Kidney glomerular epithelial cell (primary cell): ENCODE measurements at regions not wholly inside any gene's neighbourhood (a gene's known extent, or its start where the extent isn't known, plus 50 kb on each side); places are given as distances from the start of the nearest gene placed in this dataset.

Experiments
- DNase-seq: peaks from one replicate; lab custom pipeline; 2025; lab: John Stamatoyannopoulos, UW

- DNase-seq, result no peak
Observed at GRCh38 chr1:57799490-57800115, 375.7 kb upstream of the DAB1 start.

GRCh38 chr1:57798543-57798942 is 374.7 kb upstream of the DAB1 start:
- DNase-seq, result no peak

GRCh38 chr1:57797084-57797483 is 373.2 kb upstream of the DAB1 start:
- no peak for DNase-seq

GRCh38 chr1:57796616-57797015 is 372.8 kb upstream of the DAB1 start:
- peak; percentile 45 for DNase-seq

- DNase-seq, result no peak
Observed at GRCh38 chr1:57795886-57796285, 372.0 kb upstream of the DAB1 start.

- DNase-seq, result no peak
Observed at GRCh38 chr1:57794078-57794477, 370.2 kb upstream of the DAB1 start.

GRCh38 chr1:57791497-57791896 is 367.6 kb upstream of the DAB1 start:
- no peak for DNase-seq

- no peak for DNase-seq
Observed at GRCh38 chr1:57789936-57790335, 366.1 kb upstream of the DAB1 start.

- no peak for DNase-seq
Observed at GRCh38 chr1:57788313-57788712, 364.5 kb upstream of the DAB1 start.

- DNase-seq, result no peak
Observed at GRCh38 chr1:57784356-57784755, 360.5 kb upstream of the DAB1 start.

GRCh38 chr1:57782357-57782756 is 358.5 kb upstream of the DAB1 start:
- DNase-seq, result no peak

GRCh38 chr1:57772580-57773195 is 348.8 kb upstream of the DAB1 start:
- DNase-seq, result no peak

- DNase-seq, result peak; percentile 5
Observed at GRCh38 chr1:57770772-57771171, 346.9 kb upstream of the DAB1 start.

GRCh38 chr1:57770236-57770635 is 346.4 kb upstream of the DAB1 start:
- DNase-seq, result no peak

- no peak for DNase-seq
Observed at GRCh38 chr1:57761628-57762027, 337.8 kb upstream of the DAB1 start.

GRCh38 chr1:57752843-57753242 is 329.0 kb upstream of the DAB1 start:
- no peak for DNase-seq

GRCh38 chr1:57748719-57749118 is 324.9 kb upstream of the DAB1 start:
- DNase-seq, result no peak

GRCh38 chr1:57747818-57748217 is 324.0 kb upstream of the DAB1 start:
- DNase-seq, result no peak

- DNase-seq, result no peak
Observed at GRCh38 chr1:57741521-57741920, 317.7 kb upstream of the DAB1 start.

- DNase-seq, result no peak
Observed at GRCh38 chr1:57736940-57737339, 313.1 kb upstream of the DAB1 start.

GRCh38 chr1:57729181-57729580 is 305.3 kb upstream of the DAB1 start:
- no peak for DNase-seq

- DNase-seq, result no peak
Observed at GRCh38 chr1:57727121-57727520, 303.3 kb upstream of the DAB1 start.

- no peak for DNase-seq
Observed at GRCh38 chr1:57725318-57725717, 301.5 kb upstream of the DAB1 start.

- DNase-seq, result no peak
Observed at GRCh38 chr1:57724535-57724934, 300.7 kb upstream of the DAB1 start.
